Caco-2 (cell line): ENCODE measurements at regions not wholly inside any gene's neighbourhood (a gene's known extent, or its start where the extent isn't known, plus 50 kb on each side); places are given as distances from the start of the nearest gene placed in this dataset.

Experiments used
- BruUV-seq: library from RNA; stranded (reverse); fragments of 400-500 nt; replicated peaks from 2 replicates; lab custom pipeline; 2021; lab: Mats Ljungman, UMichigan
- CTCF ChIA-PET: fragments of 300-600 bp; sonication (Branson Sonifier 250); formaldehyde crosslinking; loops from one replicate; lab custom pipeline; 2022; ENCODE audit warnings: antibody characterized with exemption; lab: Charles Lee
- POLR2A ChIA-PET: fragments of 300-600 bp; sonication (Branson Sonifier 250); formaldehyde crosslinking; loops from one replicate; lab custom pipeline; 2022; ENCODE audit warnings: antibody characterized with exemption; lab: Charles Lee
- DNase-seq, 2 experiments: peaks; one replicate each; pipeline versions ENCODE4 v3.0.0 to v3.0.0-alpha.2; 2020 to 2022
- H3K27me3 ChIP-seq: replicated peaks from 2 replicates; pipeline ENCODE4 v1.6.0; 2011; ENCODE audit warnings: low read length; ENCODE audit not compliant: control insufficient read depth, insufficient read depth
- H3K36me3 ChIP-seq: 2 replicates; pipeline ENCODE4 v1.5.1; 2011; ENCODE audit warnings: low read length; ENCODE audit not compliant: control insufficient read depth, insufficient read depth
- H3K4me1 ChIP-seq: fragments of 250-450 bp; sonication (Bioruptor Pico); 2 replicates; pipeline ENCODE4 v1.5.1; 2020; ENCODE audit warnings: mild to moderate bottlenecking
- H3K4me3 ChIP-seq: 2 replicates; pipeline ENCODE4 v1.5.1; 2011; ENCODE audit warnings: low read depth, mild to moderate bottlenecking, control low read depth, low read length
- H3K9me3 ChIP-seq: fragments of 250-450 bp; sonication (Bioruptor Pico); 2 replicates; pipeline ENCODE4 v1.5.1; 2020; ENCODE audit warnings: mild to moderate bottlenecking, moderate library complexity
- H3K27ac Mint-ChIP-seq: one replicate; pipeline ENCODE4 v1.8.0; 2022; ENCODE audit warnings: mixed read lengths; ENCODE audit not compliant: unreplicated experiment
- H3K27me3 Mint-ChIP-seq: one replicate; pipeline ENCODE4 v1.8.0; 2022; ENCODE audit warnings: mixed read lengths; ENCODE audit not compliant: insufficient read depth, unreplicated experiment
- H3K36me3 Mint-ChIP-seq: one replicate; pipeline ENCODE4 v1.8.0; 2022; ENCODE audit warnings: mild to moderate bottlenecking, mixed read lengths; ENCODE audit not compliant: insufficient read depth, unreplicated experiment
- H3K4me1 Mint-ChIP-seq: one replicate; pipeline ENCODE4 v1.8.0; 2022; ENCODE audit warnings: low read depth, mixed read lengths; ENCODE audit not compliant: unreplicated experiment
- H3K4me3 Mint-ChIP-seq: one replicate; pipeline ENCODE4 v1.8.0; 2022; ENCODE audit warnings: mild to moderate bottlenecking, moderate library complexity, mixed read lengths; ENCODE audit not compliant: unreplicated experiment
- H3K9me3 Mint-ChIP-seq: one replicate; pipeline ENCODE4 v1.8.0; 2022; ENCODE audit warnings: mixed read lengths; ENCODE audit not compliant: unreplicated experiment
- intact Hi-C: fragments of 100-400 bp; cut with micrococcal nuclease; formaldehyde crosslinking; loops from one replicate; pipeline ENCODE4 v1.10.0; 2022; ENCODE audit not compliant: unreplicated experiment
- TF ChIP-seq, protein P1 (sequence below), 2 experiments: fragments of 200-600 bp in 1 of 2; IDR thresholded peaks; 1 replicate in 1 of 2; 2 replicates in 1 of 2; pipeline versions ENCODE4 v1.5.1 to v1.8.0; 2011 to 2022; ENCODE audit warnings: antibody characterized with exemption in 1 of 2, control low read depth in 1 of 2, inconsistent platforms in 1 of 2, low read depth in 1 of 2, low read length in 1 of 2, mild to moderate bottlenecking in 1 of 2, moderate library complexity in 1 of 2; ENCODE audit not compliant: insufficient read depth in 1 of 2, severe bottlenecking in 1 of 2, unreplicated experiment in 1 of 2

DNA sequence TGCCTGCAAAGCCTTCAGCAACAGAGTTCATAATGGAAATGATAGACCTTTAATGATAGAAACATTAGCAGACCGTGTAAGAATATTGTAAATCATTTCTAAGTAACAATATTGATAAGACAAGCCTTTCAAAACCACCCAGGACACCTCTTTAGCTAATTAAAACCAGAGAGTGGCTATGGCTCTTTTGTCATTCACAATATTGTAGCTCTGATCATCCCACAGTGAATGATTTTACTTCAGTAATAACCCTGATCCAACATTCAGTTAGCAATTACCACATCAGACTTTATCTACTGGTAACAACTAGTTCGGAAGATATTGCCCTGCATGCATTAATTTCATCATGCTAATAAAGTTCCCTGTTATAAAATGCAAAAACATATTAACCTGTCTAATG lies 432.6 kb downstream of the DTWD2 start:
- ChIA-PET POLR2A (no interaction called here), CTCF (no interaction called here)
- no peaks in the 10 kb centered on the region for H3K9me3 Mint-ChIP-seq
- no peaks in the 10 kb centered on the region for H3K27me3 Mint-ChIP-seq
- DNase-seq, result no peak
- Histone ChIP-seq H3K9me3 (no peaks in the 10 kb centered on the region), H3K4me1 (peaks cover 4% of the 10 kb centered on the region; the same call in 1 of the 2 replicates), H3K36me3 (no peaks in the 10 kb centered on the region), H3K4me3 (no peak overlapping the region), H3K27me3 (no peaks in the 10 kb centered on the region)
- peaks cover 8% of the 10 kb centered on the region for H3K4me1 Mint-ChIP-seq
- BruUV-seq, result no TSS peak
- no peak overlapping the region for H3K4me3 Mint-ChIP-seq
- no peaks in the 10 kb centered on the region for H3K36me3 Mint-ChIP-seq
- intact Hi-C loops, result no loop called here
- no peak overlapping the region for H3K27ac Mint-ChIP-seq
- TF ChIP-seq, protein P1, sequence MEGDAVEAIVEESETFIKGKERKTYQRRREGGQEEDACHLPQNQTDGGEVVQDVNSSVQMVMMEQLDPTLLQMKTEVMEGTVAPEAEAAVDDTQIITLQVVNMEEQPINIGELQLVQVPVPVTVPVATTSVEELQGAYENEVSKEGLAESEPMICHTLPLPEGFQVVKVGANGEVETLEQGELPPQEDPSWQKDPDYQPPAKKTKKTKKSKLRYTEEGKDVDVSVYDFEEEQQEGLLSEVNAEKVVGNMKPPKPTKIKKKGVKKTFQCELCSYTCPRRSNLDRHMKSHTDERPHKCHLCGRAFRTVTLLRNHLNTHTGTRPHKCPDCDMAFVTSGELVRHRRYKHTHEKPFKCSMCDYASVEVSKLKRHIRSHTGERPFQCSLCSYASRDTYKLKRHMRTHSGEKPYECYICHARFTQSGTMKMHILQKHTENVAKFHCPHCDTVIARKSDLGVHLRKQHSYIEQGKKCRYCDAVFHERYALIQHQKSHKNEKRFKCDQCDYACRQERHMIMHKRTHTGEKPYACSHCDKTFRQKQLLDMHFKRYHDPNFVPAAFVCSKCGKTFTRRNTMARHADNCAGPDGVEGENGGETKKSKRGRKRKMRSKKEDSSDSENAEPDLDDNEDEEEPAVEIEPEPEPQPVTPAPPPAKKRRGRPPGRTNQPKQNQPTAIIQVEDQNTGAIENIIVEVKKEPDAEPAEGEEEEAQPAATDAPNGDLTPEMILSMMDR (IDR thresholded peaks at IDR 0.05; ENCODE audit: insufficient read depth in 1 of 2, low read depth in 1 of 2, low read length in 1 of 2, severe bottlenecking in 1 of 2, unreplicated experiment in 1 of 2), result no peak

DNA sequence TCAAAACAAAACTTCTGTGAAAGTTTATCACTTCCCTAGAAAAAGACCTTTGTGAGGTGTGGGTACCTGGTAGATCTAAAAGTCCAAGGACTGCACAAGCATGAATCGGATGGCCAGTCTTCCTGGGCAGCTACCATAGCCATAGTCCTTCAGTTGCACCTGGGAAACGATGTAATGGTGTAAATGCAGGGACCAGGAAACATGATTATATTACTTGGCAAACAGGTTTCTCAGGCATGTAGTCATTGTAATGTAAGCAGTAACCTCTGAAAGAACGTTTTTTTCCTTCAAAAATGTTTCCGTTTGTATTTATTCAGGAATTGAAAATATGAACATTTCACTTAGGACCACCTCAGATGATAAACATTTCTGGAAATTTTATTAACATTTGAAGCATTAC lies 433.4 kb downstream of the DTWD2 start:
- no peaks in the 10 kb centered on the region for H3K27me3 Mint-ChIP-seq
- H3K9me3 ChIP-seq, result no peaks in the 10 kb centered on the region
- no peak overlapping the region for H3K4me3 Mint-ChIP-seq
- ChIA-PET POLR2A (no interaction called here), CTCF (no interaction called here)
- H3K4me1 Mint-ChIP-seq, result peaks cover 8% of the 10 kb centered on the region
- TF ChIP-seq, protein P1 (IDR thresholded peaks at IDR 0.05; ENCODE audit: insufficient read depth in 1 of 2, low read depth in 1 of 2, low read length in 1 of 2, severe bottlenecking in 1 of 2, unreplicated experiment in 1 of 2), result no peak
- H3K36me3 ChIP-seq, result no peaks in the 10 kb centered on the region
- no peak for DNase-seq
- no peak overlapping the region for H3K27ac Mint-ChIP-seq
- H3K9me3 Mint-ChIP-seq, result no peaks in the 10 kb centered on the region
- intact Hi-C loops, result no loop called here
- no peaks in the 10 kb centered on the region for H3K36me3 Mint-ChIP-seq
- H3K27me3 ChIP-seq, result no peaks in the 10 kb centered on the region
- H3K4me3 ChIP-seq, result no peak overlapping the region
- H3K4me1 ChIP-seq, result peaks cover 4% of the 10 kb centered on the region; the same call in 1 of the 2 replicates
- no TSS peak for BruUV-seq

DNA sequence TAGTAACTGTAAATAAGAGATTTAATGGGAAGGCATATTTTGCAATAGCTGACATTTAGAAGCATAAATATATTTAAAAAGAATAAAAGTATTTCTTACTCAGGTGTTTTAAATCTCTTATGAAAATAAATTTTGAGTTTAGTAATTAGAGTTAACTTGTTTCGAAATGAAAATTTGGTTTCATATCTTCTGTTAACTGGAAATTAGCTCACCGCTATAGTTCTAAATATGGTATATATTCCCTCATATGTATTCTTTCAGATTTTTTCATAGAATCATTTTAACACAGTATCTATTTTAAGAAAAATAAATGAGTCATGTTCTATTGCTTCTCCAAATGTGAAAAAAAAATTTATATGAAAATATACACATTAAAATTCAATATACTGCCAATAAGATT lies 434.1 kb downstream of the DTWD2 start:
- TF ChIP-seq, protein P1 (IDR thresholded peaks at IDR 0.05; ENCODE audit: insufficient read depth in 1 of 2, low read depth in 1 of 2, low read length in 1 of 2, severe bottlenecking in 1 of 2, unreplicated experiment in 1 of 2), result no peak
- no peaks in the 10 kb centered on the region for H3K36me3 Mint-ChIP-seq
- no peak for DNase-seq
- POLR2A ChIA-PET, result no interaction called here
- CTCF ChIA-PET, result no interaction called here
- Histone ChIP-seq H3K9me3 (no peaks in the 10 kb centered on the region), H3K27me3 (no peaks in the 10 kb centered on the region), H3K4me1 (peaks cover 4% of the 10 kb centered on the region; the same call in 1 of the 2 replicates), H3K36me3 (no peaks in the 10 kb centered on the region), H3K4me3 (no peak overlapping the region)
- H3K4me1 Mint-ChIP-seq, result peaks cover 8% of the 10 kb centered on the region
- intact Hi-C loops, result no loop called here
- H3K27me3 Mint-ChIP-seq, result no peaks in the 10 kb centered on the region
- no peaks in the 10 kb centered on the region for H3K9me3 Mint-ChIP-seq
- no peak overlapping the region for H3K27ac Mint-ChIP-seq
- no peak overlapping the region for H3K4me3 Mint-ChIP-seq
- no TSS peak for BruUV-seq
